ENCODE measurements at regions not wholly inside any gene's neighbourhood (a gene's known extent, or its start where the extent isn't known, plus 50 kb on each side); places are given as distances from the start of the nearest gene placed in this dataset.

DNA sequence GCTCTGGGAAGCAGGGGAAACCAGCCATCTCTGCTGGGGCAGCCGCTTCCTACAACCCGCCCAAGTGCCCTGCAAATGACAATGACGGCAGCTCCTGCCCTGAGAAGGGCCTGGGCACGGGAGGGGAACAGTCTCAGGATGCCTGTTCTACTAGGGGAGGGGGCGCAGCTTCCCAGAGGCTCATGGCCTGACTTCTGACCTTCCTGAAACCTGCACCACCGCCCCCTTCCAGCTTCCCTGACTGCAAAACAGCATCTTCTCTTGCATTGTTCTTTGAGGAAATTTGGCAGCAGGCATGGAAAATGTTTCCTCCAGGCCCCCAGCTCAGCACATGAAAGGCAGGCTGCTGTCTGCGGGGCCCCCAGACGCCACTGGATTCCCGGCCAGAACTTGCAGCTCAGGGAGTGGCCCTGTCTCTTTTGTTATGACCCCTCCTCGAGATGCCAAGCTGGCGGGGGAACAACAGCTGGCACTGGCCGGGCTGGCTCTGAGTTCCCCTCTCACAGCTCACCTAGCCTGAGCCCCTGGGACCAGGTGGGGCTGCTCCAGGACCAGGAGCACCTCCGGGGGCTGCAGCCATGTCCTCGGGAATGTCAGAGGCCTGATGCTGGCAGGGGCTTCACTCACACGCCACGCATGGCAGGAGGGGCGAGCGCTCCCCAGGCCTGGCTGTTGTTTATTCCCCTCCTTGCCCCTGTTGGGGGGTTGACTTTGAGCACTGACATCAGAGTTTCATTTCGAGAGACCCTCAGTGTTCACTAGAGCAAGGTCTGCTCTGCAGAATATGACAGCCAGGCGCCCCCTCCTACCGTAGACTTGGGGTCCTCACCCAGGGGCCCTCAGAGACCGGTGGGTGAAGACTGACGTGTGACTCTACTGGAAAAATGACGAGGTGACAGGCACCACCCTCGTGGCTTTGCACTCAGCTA lies 62.7 kb downstream of the CALML3 start:
- Histone ChIP-seq H3K27ac (ENCODE audit: low read depth, low read length) (no peak overlapping the region), H3K9me3 (ENCODE audit: low read length) (no peaks in the 10 kb centered on the region), H3K4me1 (ENCODE audit: insufficient read depth, low read length) (no peaks in the 10 kb centered on the region), H3K27me3 (ENCODE audit: insufficient read depth, low read length, poor library complexity, severe bottlenecking) (no peaks in the 10 kb centered on the region), H3K36me3 (ENCODE audit: insufficient read depth, low read length) (no peaks in the 10 kb centered on the region), H3K4me3 (ENCODE audit: low read length) (no peak overlapping the region)
- Mint-ChIP-seq H3K9me3 (no peaks in the 10 kb centered on the region), H3K36me3 (no peaks in the 10 kb centered on the region), H3K4me1 (no peaks in the 10 kb centered on the region), H3K4me3 (no peak overlapping the region), H3K27me3 (peaks cover 20 to 52% of the 10 kb centered on the region in 2 donors), H3K27ac (no peak overlapping the region)
- ChIA-PET POLR2A (interaction anchor here (0.6 kb wide), 1 partner anchor 256 kb away, joined by 3 read pairs; no protein-coding TSS in a partner anchor), CTCF (no interaction called here)
- DNase-seq = peak in 1 of 5 donors; percentile 33

DNA sequence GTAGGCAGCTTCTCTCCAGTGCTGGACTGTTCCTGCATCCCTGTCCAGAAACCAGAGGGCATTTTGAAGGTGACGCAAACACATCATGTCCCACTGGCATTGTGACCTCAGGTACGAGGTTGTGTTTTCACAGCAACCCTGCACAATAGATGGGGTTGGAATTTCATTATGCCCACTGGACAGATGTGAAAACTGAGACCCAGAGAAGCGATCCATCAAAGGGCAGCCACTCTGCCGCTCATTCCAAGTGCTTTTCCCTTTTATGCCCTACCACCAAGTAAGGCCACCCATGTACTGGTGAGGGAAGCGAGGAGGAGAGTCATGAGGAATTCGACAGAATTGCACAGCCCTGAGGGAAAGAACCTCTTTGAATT lies 63.3 kb downstream of the CALML3 start:
- POLR2A ChIA-PET = interaction anchor here (0.6 kb wide), 1 partner anchor 256 kb away, joined by 3 read pairs; no protein-coding TSS in a partner anchor
- H3K27ac ChIP-seq (ENCODE audit: low read depth, low read length) = no peak overlapping the region
- H3K27me3 Mint-ChIP-seq = peaks cover 18 to 56% of the 10 kb centered on the region in 2 donors
- H3K4me3 Mint-ChIP-seq = no peak overlapping the region
- no peak for DNase-seq
- H3K36me3 Mint-ChIP-seq = no peaks in the 10 kb centered on the region
- no peaks in the 10 kb centered on the region for H3K36me3 ChIP-seq (ENCODE audit: insufficient read depth, low read length)
- CTCF ChIA-PET = no interaction called here
- no peaks in the 10 kb centered on the region for H3K4me1 ChIP-seq (ENCODE audit: insufficient read depth, low read length)
- no peaks in the 10 kb centered on the region for H3K4me1 Mint-ChIP-seq
- H3K9me3 ChIP-seq (ENCODE audit: low read length) = no peaks in the 10 kb centered on the region
- H3K27ac Mint-ChIP-seq = no peak overlapping the region
- no peaks in the 10 kb centered on the region for H3K9me3 Mint-ChIP-seq
- H3K27me3 ChIP-seq (ENCODE audit: insufficient read depth, low read length, poor library complexity, severe bottlenecking) = no peaks in the 10 kb centered on the region
- no peak overlapping the region for H3K4me3 ChIP-seq (ENCODE audit: low read length)

DNA sequence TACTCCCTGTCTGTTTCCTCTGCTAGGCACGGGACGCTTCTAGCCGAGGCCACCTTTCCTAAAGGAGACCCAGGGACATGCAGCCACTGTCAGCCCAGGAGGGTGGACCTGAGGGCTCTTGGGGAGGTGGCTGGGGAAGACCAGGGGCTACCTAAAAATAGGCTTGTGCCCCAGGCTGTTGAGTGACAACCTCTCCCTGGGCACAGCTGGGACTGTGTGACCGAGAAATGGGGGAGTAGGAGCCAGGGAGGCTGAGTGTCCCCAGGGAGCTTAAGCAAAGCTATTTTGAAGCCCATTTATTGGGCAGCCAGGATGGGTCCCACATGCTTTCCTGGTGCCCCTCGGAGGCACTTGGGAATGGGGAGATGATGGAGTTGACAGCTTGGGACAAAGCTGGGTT lies 63.8 kb downstream of the CALML3 start:
- Mint-ChIP-seq H3K27me3 (peaks cover 18 to 59% of the 10 kb centered on the region in 2 donors), H3K36me3 (no peaks in the 10 kb centered on the region), H3K9me3 (no peaks in the 10 kb centered on the region), H3K4me3 (no peak overlapping the region), H3K27ac (no peak overlapping the region), H3K4me1 (no peaks in the 10 kb centered on the region)
- Histone ChIP-seq H3K27ac (ENCODE audit: low read depth, low read length) (no peak overlapping the region), H3K4me3 (ENCODE audit: low read length) (no peak overlapping the region), H3K27me3 (ENCODE audit: insufficient read depth, low read length, poor library complexity, severe bottlenecking) (no peaks in the 10 kb centered on the region), H3K36me3 (ENCODE audit: insufficient read depth, low read length) (no peaks in the 10 kb centered on the region), H3K4me1 (ENCODE audit: insufficient read depth, low read length) (no peaks in the 10 kb centered on the region), H3K9me3 (ENCODE audit: low read length) (no peaks in the 10 kb centered on the region)
- POLR2A ChIA-PET = no interaction called here
- peak in 1 of 5 donors; percentile 19 for DNase-seq
- CTCF ChIA-PET = no interaction called here

Data from CD8-positive, alpha-beta memory T cell (primary cell).